ENCODE measurements at regions not wholly inside any gene's neighbourhood (a gene's known extent, or its start where the extent isn't known, plus 50 kb on each side); places are given as distances from the start of the nearest gene placed in this dataset.

- 34% methylated on average over 14 of the region's 18 CpGs for WGBS (ENCODE audit: low lambda C conversion rate)
- no peak overlapping the region for H2AFZ ChIP-seq (ENCODE audit: low read depth)
- H3K36me3 ChIP-seq (replicated peaks in 1 of 2; ENCODE audit: control insufficient read depth in 1 of 2, insufficient read depth in 2 of 2, low read length in 1 of 2): no peaks in the 10 kb centered on the region
- H3K9me2 ChIP-seq: no peaks in the 10 kb centered on the region
- H3K27ac ChIP-seq (ENCODE audit: low read depth in 2 of 2, low read length in 1 of 2): peak overlapping the region; percentile 90 to 94
- H3K4me3 ChIP-seq (ENCODE audit: low read depth in 2 of 2, low read length in 1 of 2): no peak overlapping the region
- POLR2A ChIA-PET: interaction anchor here (0.6 kb wide), 1 partner anchor 219 kb away, joined by 3 read pairs; no protein-coding TSS in a partner anchor
- H3K79me2 ChIP-seq (ENCODE audit: insufficient read depth): no peaks in the 10 kb centered on the region
- peaks cover 37 to 56% of the 10 kb centered on the region in 2 experiments; a peak in 3 of 4 replicates for H3K4me1 ChIP-seq (ENCODE audit: control insufficient read depth in 1 of 2, insufficient read depth in 2 of 2, low read depth in 1 of 2, low read length in 1 of 2)
- DNase-seq: no peak
- no peaks in the 10 kb centered on the region for H4K20me1 ChIP-seq (ENCODE audit: insufficient read depth)
- H3K9ac ChIP-seq: peak overlapping the region; percentile 61; the same call in 1 of the 2 replicates
- H3K9me3 ChIP-seq: no peaks in the 10 kb centered on the region
- CTCF ChIA-PET: interaction anchor here (0.7 to 1.4 kb wide), 2 partner anchors 26 to 440 kb away, joined by 3 to 4 read pairs; no protein-coding TSS in a partner anchor
- H3K27me3 ChIP-seq (ENCODE audit: insufficient read depth): no peaks in the 10 kb centered on the region
- H3F3A ChIP-seq (replicated peaks; ENCODE audit: insufficient read depth): peaks cover 14% of the 10 kb centered on the region
- H3K4me2 ChIP-seq: peak overlapping the region; percentile 55
- TF ChIP-seq REST (IDR thresholded peaks at IDR 0.05; ENCODE audit: low read depth, low read length): peak; percentile 72
- TF ChIP-seq RAD21 (IDR thresholded peaks at IDR 0.05; ENCODE audit: low read length): no peak; the same call in 1 of the 2 replicates
- TF ChIP-seq SMC3 (IDR thresholded peaks at IDR 0.05; ENCODE audit: low read depth, low read length): no peak
- TF ChIP-seq CHD2 (IDR thresholded peaks at IDR 0.05; ENCODE audit: low read length, partially characterized antibody): peak; percentile 20
- TF ChIP-seq FOSL2 (IDR thresholded peaks at IDR 0.05; ENCODE audit: borderline replicate concordance, low read depth): peak; percentile 95
- TF ChIP-seq POLR2AphosphoS5 (IDR thresholded peaks at IDR 0.05; ENCODE audit: low read depth, low read length): peak; percentile 72; the same call in 1 of the 2 replicates
- peak; percentile 62; the same call in 1 of the 2 replicates for TF ChIP-seq USF1 (IDR thresholded peaks at IDR 0.05; ENCODE audit: borderline replicate concordance, low read depth)
- no peak for TF ChIP-seq EZH2phosphoT487 (IDR thresholded peaks at IDR 0.05; ENCODE audit: borderline replicate concordance, low read depth)
- no peak for TF ChIP-seq ZBTB33 (IDR thresholded peaks at IDR 0.05; ENCODE audit: borderline replicate concordance, low read depth)
- no peak for TF ChIP-seq RCOR1 (IDR thresholded peaks at IDR 0.05; ENCODE audit: low read length)
- no peak for TF ChIP-seq YY1 (IDR thresholded peaks at IDR 0.05; ENCODE audit: low read depth)
- TF ChIP-seq GATA2 (CRISPR knock-in tag; IDR thresholded peaks at IDR 0.05): no peak
- TF ChIP-seq FOXJ3 (CRISPR knock-in tag; IDR thresholded peaks at IDR 0.05): no peak
- peak; percentile 89 for TF ChIP-seq JUND (IDR thresholded peaks at IDR 0.05)
- peak; percentile 41; the same call in 1 of the 2 replicates for TF ChIP-seq TAF1 (IDR thresholded peaks at IDR 0.05; ENCODE audit: borderline replicate concordance, low read depth, low read length)
- peak; percentile 96 for TF ChIP-seq TCF12 (IDR thresholded peaks at IDR 0.05)
- TF ChIP-seq MEF2A (IDR thresholded peaks at IDR 0.05; ENCODE audit: borderline replicate concordance, low read depth): no peak
- TF ChIP-seq GABPA (IDR thresholded peaks at IDR 0.05; ENCODE audit: low read depth): no peak
- peak in 1 of 2 experiments; percentile 87; a peak in 1 of 4 replicates for TF ChIP-seq EP300 (IDR thresholded peaks at IDR 0.05; ENCODE audit: borderline replicate concordance in 1 of 2, low read depth in 1 of 2, low read length in 1 of 2)
- no peak for TF ChIP-seq RXRA (IDR thresholded peaks at IDR 0.05; ENCODE audit: borderline replicate concordance, low read depth)
- TF ChIP-seq IRF3 (IDR thresholded peaks at IDR 0.05; ENCODE audit: low read depth, low read length): no peak
- TF ChIP-seq NRF1 (IDR thresholded peaks at IDR 0.05; ENCODE audit: low read depth, low read length): no peak
- peak; percentile 89 for TF ChIP-seq SIN3A (IDR thresholded peaks at IDR 0.05; ENCODE audit: borderline replicate concordance, low read depth, low read length)
- no peak for TF ChIP-seq USF2 (IDR thresholded peaks at IDR 0.05; ENCODE audit: borderline replicate concordance, low read depth, low read length)
Measured at GRCh38 chr10:78756604-78757343, 312.0 kb upstream of the ZMIZ1 start.
